H1 (cell line): ENCODE measurements at regions not wholly inside any gene's neighbourhood (a gene's known extent, or its start where the extent isn't known, plus 50 kb on each side); places are given as distances from the start of the nearest gene placed in this dataset.

Experiments
- CTCF ChIA-PET: fragments of 300-600 bp; sonication (Branson Sonifier 250); formaldehyde crosslinking; loops from one replicate; lab custom pipeline; 2021; ENCODE audit not compliant: partially characterized antibody; lab: Charles Lee
- POLR2A ChIA-PET: fragments of 300-600 bp; sonication (Branson Sonifier 250); formaldehyde crosslinking; loops from one replicate; lab custom pipeline; 2021; ENCODE audit warnings: inconsistent platforms; ENCODE audit not compliant: partially characterized antibody; lab: Charles Lee
- DNase-seq, 2 experiments: peaks; one replicate each; pipeline versions ENCODE4 v3.0.0 to v3.0.0-alpha.2; 2010 to 2022; ENCODE audit warnings: low spot score in 2 of 2, low read depth in 1 of 2, mixed read lengths in 1 of 2
- FAIRE-seq: peaks from 2 replicates; lab custom pipeline; 2011; peaks lifted over from hg19 to GRCh38; lab: Jason Lieb, UNC
- H2AFZ ChIP-seq: 2 replicates; pipeline ENCODE4 v1.8.1; 2012; ENCODE audit warnings: low read length, inconsistent platforms
- H2AK5ac ChIP-seq: 2 replicates; pipeline ENCODE4 v1.6.1; 2013; ENCODE audit warnings: low read depth, low read length
- H2BK120ac ChIP-seq: replicated peaks from 2 replicates; pipeline ENCODE3; 2013; ENCODE audit warnings: low read depth, low read length, inconsistent platforms
- H2BK12ac ChIP-seq: 2 replicates; pipeline ENCODE4 v1.6.1; 2013; ENCODE audit warnings: low read depth, low read length
- H2BK15ac ChIP-seq: 2 replicates; pipeline ENCODE4 v1.6.1; 2013; ENCODE audit warnings: low read length
- H2BK20ac ChIP-seq: 2 replicates; pipeline ENCODE4 v1.6.1; 2013; ENCODE audit warnings: low read length
- H2BK5ac ChIP-seq: 2 replicates; pipeline ENCODE4 v1.6.1; 2013; ENCODE audit warnings: low read depth, low read length
- H3K14ac ChIP-seq: 2 replicates; pipeline ENCODE4 v1.6.1; 2013; ENCODE audit warnings: inconsistent platforms; ENCODE audit not compliant: insufficient read length
- H3K18ac ChIP-seq: 2 replicates; pipeline ENCODE4 v1.6.1; 2013; ENCODE audit warnings: low read length; ENCODE audit errors: extremely low read depth
- H3K23ac ChIP-seq: 2 replicates; pipeline ENCODE4 v1.6.1; 2013; ENCODE audit warnings: inconsistent platforms; ENCODE audit not compliant: insufficient read length
- H3K23me2 ChIP-seq: 2 replicates; pipeline ENCODE4 v1.6.1; 2013; ENCODE audit warnings: low read depth, low read length
- H3K27ac ChIP-seq: 2 replicates; pipeline ENCODE4 v1.6.1; 2011; ENCODE audit warnings: low read depth, low read length, inconsistent platforms
- H3K27me3 ChIP-seq, 4 experiments: replicated peaks in 1 of 4; 1 replicate in 1 of 4; 2 replicates in 3 of 4; pipeline versions ENCODE4 v1.6.1 to v1.8.1; 2011 to 2013; ENCODE audit warnings: low read length in 3 of 4, mild to moderate bottlenecking in 3 of 4, inconsistent platforms in 2 of 4, mixed read lengths in 2 of 4, moderate library complexity in 1 of 4; ENCODE audit not compliant: control insufficient read depth in 3 of 4, insufficient read depth in 3 of 4; ENCODE audit errors: extremely low read depth in 1 of 4
- H3K36me3 ChIP-seq, 4 experiments: 2 replicates each; pipeline versions ENCODE4 v1.6.1 to v1.8.1; 2011 to 2013; ENCODE audit warnings: mild to moderate bottlenecking in 4 of 4, low read length in 3 of 4, moderate library complexity in 2 of 4, control low read depth in 1 of 4, inconsistent platforms in 1 of 4; ENCODE audit not compliant: insufficient read depth in 4 of 4, control insufficient read depth in 2 of 4
- H3K4ac ChIP-seq: replicated peaks from 2 replicates; pipeline ENCODE3; 2013; ENCODE audit warnings: low read length, low read depth, mixed read lengths, inconsistent platforms; ENCODE audit not compliant: insufficient read length
- H3K4me1 ChIP-seq, 4 experiments: replicated peaks in 1 of 4; 1 replicate in 1 of 4; 2 replicates in 3 of 4; pipeline versions ENCODE4 v1.6.1 to v1.8.1; 2011 to 2013; ENCODE audit warnings: low read length in 3 of 4, inconsistent platforms in 2 of 4, mixed read lengths in 1 of 4; ENCODE audit not compliant: insufficient read depth in 4 of 4, control insufficient read depth in 3 of 4
- H3K4me2 ChIP-seq, 2 experiments: 2 replicates each; pipeline versions ENCODE4 v1.6.1 to v1.8.1; 2011 to 2013; ENCODE audit warnings: low read depth in 2 of 2, low read length in 2 of 2, control low read depth in 1 of 2, inconsistent platforms in 1 of 2, mild to moderate bottlenecking in 1 of 2; ENCODE audit not compliant: insufficient read depth in 1 of 2
- H3K4me3 ChIP-seq, 4 experiments: fragments of 200-600, 300-600 bp in 1 of 4; sonication (generic), shearing (Covaris generic), sonication (Bioruptor Twin) in 1 of 4; 2 replicates each; pipeline versions ENCODE4 v1.5.1 to v1.8.1; 2011 to 2016; ENCODE audit warnings: low read length in 4 of 4, low read depth in 3 of 4, control low read depth in 2 of 4, inconsistent platforms in 2 of 4, mild to moderate bottlenecking in 2 of 4, mixed read lengths in 1 of 4, moderate library complexity in 1 of 4; ENCODE audit not compliant: insufficient read depth in 2 of 4; ENCODE audit errors: extremely low read depth in 1 of 4
- H3K56ac ChIP-seq: replicated peaks from 2 replicates; pipeline ENCODE3; 2013; ENCODE audit warnings: low read depth, mild to moderate bottlenecking, mixed read lengths, low read length, inconsistent platforms; ENCODE audit not compliant: insufficient read length
- H3K79me1 ChIP-seq: 2 replicates; pipeline ENCODE4 v1.6.1; 2013; ENCODE audit warnings: low read depth, low read length, control low read depth
- H3K79me2 ChIP-seq, 2 experiments: 2 replicates each; pipeline versions ENCODE4 v1.6.1 to v1.8.1; 2012 to 2013; ENCODE audit warnings: low read length in 2 of 2, mild to moderate bottlenecking in 2 of 2, inconsistent platforms in 1 of 2; ENCODE audit not compliant: insufficient read depth in 2 of 2, control insufficient read depth in 1 of 2
- H3K9ac ChIP-seq, 4 experiments: replicated peaks in 1 of 4; 1 replicate in 1 of 4; 2 replicates in 3 of 4; pipeline versions ENCODE4 v1.6.1 to v1.8.1; 2011 to 2013; ENCODE audit warnings: low read depth in 3 of 4, low read length in 3 of 4, control low read depth in 2 of 4, mild to moderate bottlenecking in 2 of 4, moderate library complexity in 2 of 4, inconsistent platforms in 1 of 4; ENCODE audit errors: extremely low read depth in 1 of 4
- H3K9me3 ChIP-seq, 2 experiments: 2 replicates each; pipeline versions ENCODE4 v1.6.1 to v1.8.1; 2012 to 2013; ENCODE audit warnings: mild to moderate bottlenecking in 2 of 2, moderate library complexity in 2 of 2, control low read depth in 1 of 2, inconsistent platforms in 1 of 2, low read depth in 1 of 2, low read length in 1 of 2, mixed read lengths in 1 of 2; ENCODE audit not compliant: insufficient read depth in 2 of 2
- H4K20me1 ChIP-seq, 2 experiments: replicated peaks in 1 of 2; 2 replicates each; pipeline versions ENCODE3 to v1.8.1; 2011 to 2013; ENCODE audit warnings: inconsistent platforms in 2 of 2, low read length in 2 of 2, mild to moderate bottlenecking in 1 of 2; ENCODE audit not compliant: insufficient read depth in 2 of 2, control insufficient read depth in 1 of 2
- H4K5ac ChIP-seq: 2 replicates; pipeline ENCODE4 v1.6.1; 2013; ENCODE audit warnings: low read length, low read depth, mixed read lengths, inconsistent platforms; ENCODE audit not compliant: insufficient read length
- H4K8ac ChIP-seq: 2 replicates; pipeline ENCODE4 v1.8.0; 2013; ENCODE audit warnings: mild to moderate bottlenecking, moderate library complexity, low read length, inconsistent platforms; ENCODE audit not compliant: insufficient read depth; ENCODE audit errors: extremely low read depth
- H4K91ac ChIP-seq: replicated peaks from 2 replicates; pipeline ENCODE3; 2013; ENCODE audit warnings: low read length, mixed read lengths, inconsistent platforms; ENCODE audit not compliant: insufficient read length
- BRCA1 ChIP-seq: IDR thresholded peaks from 2 replicates; pipeline ENCODE4 v1.6.1; 2012; ENCODE audit warnings: low read depth, low read length, improper control_type of control experiment
- CBX8 ChIP-seq: fragments of 300-800, 300-1000 bp; sonication (generic); IDR thresholded peaks from 2 replicates; pipeline ENCODE4 v1.7.1; 2016; ENCODE audit warnings: low read depth, low read length, borderline replicate concordance
- CTCF ChIP-seq, 3 experiments: IDR thresholded peaks; 1 replicate in 2 of 3; 2 replicates in 1 of 3; pipeline versions ENCODE4 v1.5.1 to v1.6.1; 2011; ENCODE audit warnings: low read length in 3 of 3, mild to moderate bottlenecking in 3 of 3, inconsistent platforms in 2 of 3, low read depth in 1 of 3, moderate library complexity in 1 of 3; ENCODE audit not compliant: insufficient read depth in 1 of 3; ENCODE audit errors: control extremely low read depth in 1 of 3
- E2F6 ChIP-seq: IDR thresholded peaks from 2 replicates; pipeline ENCODE4 v1.6.1; 2012; ENCODE audit warnings: inconsistent platforms
- GTF2F1 ChIP-seq: IDR thresholded peaks from 2 replicates; pipeline ENCODE4 v1.6.1; 2012; ENCODE audit warnings: low read depth, low read length, improper control_type of control experiment, borderline replicate concordance
- KDM1A ChIP-seq: fragments of 200-600, 300-600 bp; sonication (generic); IDR thresholded peaks from 2 replicates; pipeline ENCODE4 v1.7.1; 2016; ENCODE audit warnings: mild to moderate bottlenecking, low read length, borderline replicate concordance
- KDM5A ChIP-seq: fragments of 200-600 bp; IDR thresholded peaks from 2 replicates; pipeline ENCODE4 v1.7.1; 2012; ENCODE audit warnings: mild to moderate bottlenecking, low read length, inconsistent platforms, mixed read lengths
- WGBS, 2 experiments: shearing (Covaris generic) in 1 of 2; methylation state at CpG; one replicate each; pipeline versions ENCODE4 v1.1.6 to v1.1.7; 2013 to 2015; ENCODE audit warnings: low lambda C conversion rate in 2 of 2, mixed read lengths in 2 of 2, inconsistent platforms in 1 of 2, low coverage in 1 of 2, missing lambda C conversion rate in 1 of 2; ENCODE audit not compliant: insufficient replicate concordance in 2 of 2, insufficient coverage in 1 of 2, insufficient read length in 1 of 2; ENCODE audit errors: extremely low coverage in 1 of 2, missing lambda C conversion rate in 1 of 2; 5-methylcytosine and 5-hydroxymethylcytosine counted together

- WGBS, 2 experiments = 92% methylated on average over 6 of the region's 6 CpGs; no CpG with 5 or more reads in 1 of the 2 experiments
- H2AFZ ChIP-seq = no peak overlapping the region
Observed at GRCh38 chr2:41720331-41721251, 327.2 kb upstream of the PKDCC start.

More at GRCh38 chr2:41720331-41721251, 327.2 kb upstream of the PKDCC start:
- Histone ChIP-seq H3K56ac (no peak overlapping the region), H3K23ac (no peak overlapping the region), H3K18ac (no peak overlapping the region), H3K27me3 (no peaks in the 10 kb centered on the region), H4K20me1 (no peaks in the 10 kb centered on the region)
- POLR2A ChIA-PET = no interaction called here
- TF ChIP-seq KDM1A = no peak
- no peak for TF ChIP-seq BRCA1
- no peak for TF ChIP-seq CBX8
- no peak for TF ChIP-seq E2F6
- TF ChIP-seq GTF2F1 = no peak
- TF ChIP-seq CTCF (IDR thresholded peaks at IDR 0.05; ENCODE audit: control extremely low read depth in 1 of 3, insufficient read depth in 1 of 3, low read depth in 1 of 3, low read length in 3 of 3) = no peak
- TF ChIP-seq KDM5A = no peak
- TF ChIP-seq, all 59 proteins: peak for 0
- CTCF ChIA-PET = interaction anchor here (0.6 to 1.0 kb wide), 3 partner anchors 11 to 65 kb away, joined by 3 read pairs; no protein-coding TSS in a partner anchor
- Histone ChIP-seq H3K9me3 (no peaks in the 10 kb centered on the region), H3K14ac (no peak overlapping the region), H2BK15ac (no peak overlapping the region), H3K36me3 (no peaks in the 10 kb centered on the region), H3K79me2 (no peaks in the 10 kb centered on the region), H4K91ac (no peak overlapping the region), H3K23me2 (no peaks in the 10 kb centered on the region), H2BK20ac (no peak overlapping the region), H3K4ac (no peak overlapping the region), H3K9ac (no peak overlapping the region), H4K5ac (no peak overlapping the region), H3K79me1 (no peaks in the 10 kb centered on the region), H2AK5ac (no peak overlapping the region), H2BK5ac (no peak overlapping the region), H3K27ac (no peak overlapping the region), H3K4me1 (peaks cover 0 to 6% (median 0%) of the 10 kb centered on the region in 4 experiments; a peak in 1 of 7 replicates), H3K4me3 (no peak overlapping the region), H3K4me2 (no peak overlapping the region), H4K8ac (no peak overlapping the region), H2BK120ac (no peak overlapping the region), H2BK12ac (no peak overlapping the region)
- DNase-seq = no peak
- FAIRE-seq = no peak
